HG03108 (cell line): ENCODE measurements at regions not wholly inside any gene's neighbourhood (a gene's known extent, or its start where the extent isn't known, plus 50 kb on each side); places are given as distances from the start of the nearest gene placed in this dataset.

Experiments
- ATAC-seq: cut with Tn5 transposase; IDR thresholded peaks from one replicate; pipeline ENCODE4 v1.9.1; 2021; ENCODE audit warnings: moderate library complexity; ENCODE audit not compliant: unreplicated experiment

DNA sequence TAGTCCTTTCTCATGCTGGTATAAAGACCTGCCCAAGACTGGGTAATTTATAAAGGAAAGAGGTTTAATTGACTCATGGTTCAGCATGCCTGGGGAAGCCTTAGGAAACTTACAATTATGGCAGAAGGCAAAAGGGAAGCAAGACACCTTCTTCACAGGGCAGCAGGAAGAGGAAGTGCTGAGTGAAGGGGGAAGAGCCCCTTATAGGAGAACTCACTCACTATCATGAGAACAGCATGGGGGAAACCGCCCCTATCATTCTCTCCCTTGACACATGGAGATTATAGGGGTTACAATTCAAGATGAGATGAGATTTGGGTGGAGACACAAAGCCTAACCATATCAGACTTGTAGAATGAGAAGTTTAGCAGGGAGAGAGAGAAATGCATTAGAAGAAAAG is 373.3 kb upstream of the DIAPH2 start:
- no peak for ATAC-seq

DNA sequence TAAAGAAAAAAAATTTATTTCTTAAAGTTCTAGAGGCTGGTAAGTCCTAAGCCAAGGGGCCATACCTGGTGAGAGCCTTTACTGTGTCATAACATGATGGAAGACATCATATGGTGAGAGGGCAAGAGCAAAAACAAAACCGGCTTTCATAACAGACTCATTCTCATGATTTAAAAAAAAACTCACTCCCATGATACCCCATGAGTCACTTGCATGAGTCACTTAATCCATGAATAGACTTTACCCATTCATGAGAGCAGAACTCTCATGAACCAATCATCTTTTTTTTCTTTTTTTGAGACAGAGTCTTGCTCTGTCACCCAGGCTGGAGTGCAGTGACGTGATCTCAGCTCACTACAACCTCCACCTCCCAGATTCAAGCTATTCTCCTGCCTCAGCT is 369.7 kb upstream of the DIAPH2 start:
- ATAC-seq, result no peak

DNA sequence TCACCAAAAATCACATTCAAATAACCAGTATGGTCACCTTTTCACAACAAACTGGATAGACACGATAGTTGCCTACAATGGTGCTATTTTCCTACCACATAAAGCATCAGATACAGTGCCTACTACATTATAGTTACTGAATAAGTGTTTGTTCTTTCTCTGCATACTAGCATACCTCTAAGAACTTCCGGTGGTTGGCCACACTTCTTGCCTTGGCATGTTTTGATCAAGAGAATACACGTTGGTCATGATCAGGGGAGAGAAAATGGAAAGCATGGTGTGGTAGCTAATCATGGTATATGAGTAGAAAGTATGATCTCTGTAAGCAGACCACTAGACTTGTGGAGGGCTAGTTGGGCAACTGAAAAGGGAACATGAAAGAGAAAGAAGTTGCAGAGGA is 322.8 kb upstream of the DIAPH2 start:
- no peak for ATAC-seq

DNA sequence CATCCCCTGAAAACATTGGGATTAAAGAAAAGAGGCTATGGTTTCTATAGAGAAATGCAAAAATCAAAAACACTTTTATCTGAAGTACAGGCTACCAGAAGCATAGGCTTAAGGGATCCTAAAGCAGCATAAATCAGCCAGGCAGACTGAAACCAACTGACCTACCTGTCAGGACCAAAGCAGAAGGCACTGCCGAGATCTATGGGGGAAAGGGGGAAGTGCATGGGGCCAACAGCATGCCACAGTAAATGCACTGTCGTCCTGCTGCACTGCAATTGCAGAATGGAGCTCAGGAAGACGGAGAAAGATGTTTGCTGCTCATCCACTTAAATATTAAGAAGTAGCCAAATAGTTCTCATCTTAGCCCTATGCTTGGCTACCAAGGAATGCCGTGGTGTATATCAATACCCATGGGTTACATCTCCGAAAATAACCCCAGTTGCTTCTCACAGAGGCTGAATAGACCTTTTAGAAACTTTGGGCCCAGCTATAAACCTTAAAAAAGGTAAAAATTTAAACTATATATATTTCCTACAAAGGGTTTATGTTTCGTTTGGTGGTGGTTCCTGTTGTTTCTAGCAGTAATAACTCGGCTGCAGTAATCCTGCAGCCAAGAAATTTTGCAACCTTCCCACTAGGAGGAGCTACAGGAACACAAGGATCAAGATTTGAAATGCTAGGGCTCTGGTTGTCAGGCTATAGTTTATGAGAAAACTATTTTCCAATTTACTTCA is 312.2 kb upstream of the DIAPH2 start:
- ATAC-seq, result no peak

DNA sequence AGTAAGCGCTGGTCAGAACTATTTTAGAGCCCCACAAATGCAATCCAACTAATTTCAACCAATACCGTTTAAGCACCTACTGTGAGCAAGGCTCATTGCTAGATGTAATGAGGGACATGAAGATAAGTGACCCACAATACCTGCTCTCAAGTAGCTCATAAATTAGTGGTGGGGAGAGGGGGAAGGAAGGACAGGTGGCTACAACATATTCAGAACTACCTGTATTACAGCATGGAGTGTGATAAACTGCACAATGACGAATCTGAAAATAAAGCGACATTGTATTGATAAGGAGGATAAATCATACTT is 311.6 kb upstream of the DIAPH2 start:
- no peak for ATAC-seq

DNA sequence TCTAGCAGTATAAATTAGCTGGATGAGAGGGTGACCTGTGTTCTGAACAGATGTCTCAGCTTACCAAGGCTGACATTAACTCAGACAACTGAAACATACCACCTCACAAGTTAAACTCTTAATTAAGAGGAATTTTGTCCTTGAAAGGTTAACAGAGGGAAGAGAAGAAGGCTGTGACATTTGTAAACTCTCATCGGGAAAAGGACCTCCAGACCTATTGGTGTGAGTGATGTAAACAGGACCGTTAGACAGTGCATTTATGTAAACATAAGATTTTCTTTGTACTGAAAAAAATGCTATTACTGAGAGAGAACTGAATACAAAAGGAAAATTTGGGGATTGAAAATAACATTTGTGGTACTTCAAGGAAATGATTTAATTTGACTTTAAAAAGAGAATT is 308.4 kb upstream of the DIAPH2 start:
- no peak for ATAC-seq

DNA sequence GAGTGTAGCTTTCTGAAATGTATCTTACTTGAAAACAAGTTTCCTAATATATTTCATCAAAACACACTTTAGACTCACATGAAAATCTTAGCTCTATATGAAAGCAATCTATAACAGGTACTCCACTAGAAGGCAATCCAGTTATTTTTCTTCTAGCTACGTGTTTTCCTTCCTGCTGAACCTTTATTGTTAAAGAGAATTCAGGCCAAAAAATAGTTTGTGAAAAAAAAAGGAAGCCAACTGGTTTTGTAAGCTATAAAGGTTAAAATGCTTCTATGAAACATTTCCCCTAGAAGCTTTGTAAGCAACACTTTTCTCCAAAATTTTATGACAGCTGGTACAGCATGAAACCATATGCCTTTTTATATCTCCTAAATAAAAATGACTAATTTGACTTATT is 304.7 kb upstream of the DIAPH2 start:
- no peak for ATAC-seq

DNA sequence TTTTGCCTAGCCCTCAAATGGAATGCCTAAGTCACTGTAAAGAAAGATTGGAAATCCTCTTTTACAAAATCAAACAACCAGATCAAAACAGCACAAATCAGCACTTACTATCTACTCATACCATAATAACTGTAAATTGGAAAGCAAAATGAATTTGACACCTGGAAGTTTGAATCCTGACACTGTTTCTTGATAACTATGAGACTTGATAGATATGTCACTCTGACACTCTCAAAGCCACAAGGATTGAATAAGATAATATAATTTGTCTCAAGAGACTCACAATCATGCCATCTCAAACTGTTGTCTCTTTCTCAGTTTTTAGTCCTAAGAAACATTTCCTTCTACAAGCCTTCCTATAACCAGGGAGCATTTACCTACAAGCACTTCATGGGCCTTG is 302.6 kb upstream of the DIAPH2 start:
- ATAC-seq, result no peak

DNA sequence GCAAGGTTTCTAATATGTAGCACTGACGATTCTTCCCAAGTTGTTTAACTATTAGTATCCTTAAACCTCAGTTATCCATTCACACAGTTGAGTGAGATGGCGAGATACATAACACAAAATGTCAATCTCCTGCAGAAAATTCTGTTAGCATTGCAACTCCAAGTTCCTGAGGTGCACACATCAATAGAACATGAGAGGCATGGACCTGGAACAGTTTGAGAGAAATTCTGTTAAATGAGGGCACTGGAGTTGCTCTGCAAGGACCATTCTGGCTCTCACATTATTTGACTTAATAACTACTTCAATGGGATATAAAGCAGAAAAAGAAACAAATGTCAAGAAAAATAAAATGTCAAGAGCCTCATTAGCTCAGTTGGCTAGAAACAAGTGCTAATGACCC is 301.2 kb upstream of the DIAPH2 start:
- no peak for ATAC-seq

DNA sequence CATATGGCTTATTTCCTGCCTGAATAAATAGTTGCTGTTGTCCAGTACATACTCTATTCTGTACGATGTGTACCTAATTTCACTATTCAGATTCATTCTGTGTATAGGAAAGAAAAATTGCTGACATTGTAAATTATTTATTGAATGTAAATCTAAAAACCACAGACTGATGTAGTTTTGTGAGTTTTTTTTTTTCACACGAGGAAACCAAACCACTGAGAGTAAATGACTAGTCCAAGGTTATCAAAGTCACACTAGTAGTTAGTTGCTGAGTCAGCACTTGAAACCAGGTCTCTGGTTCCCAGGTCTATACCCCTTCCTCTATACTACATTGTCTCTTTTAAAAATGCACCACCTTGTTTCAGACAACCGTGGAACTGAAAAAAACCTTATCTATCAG is 298.3 kb upstream of the DIAPH2 start:
- ATAC-seq, result no peak

DNA sequence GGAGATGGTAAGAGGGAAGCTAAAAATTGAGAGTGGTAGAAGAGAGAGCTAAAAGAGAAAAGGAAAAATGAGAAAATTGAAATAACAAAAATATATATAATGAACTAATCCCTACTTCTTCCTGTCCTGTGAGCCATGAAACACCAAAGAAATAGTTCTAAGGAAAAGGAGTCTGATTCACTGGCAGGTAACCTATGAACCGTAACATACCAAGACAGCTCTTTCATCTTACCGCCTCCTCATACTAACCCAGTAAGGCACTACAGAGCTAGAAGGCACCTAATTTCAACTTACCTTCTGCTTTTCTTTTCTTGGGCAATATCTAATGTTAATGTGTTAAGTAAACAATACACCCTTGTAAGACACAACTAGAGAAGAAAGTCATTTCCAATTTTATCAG is 297.7 kb upstream of the DIAPH2 start:
- ATAC-seq, result no peak

DNA sequence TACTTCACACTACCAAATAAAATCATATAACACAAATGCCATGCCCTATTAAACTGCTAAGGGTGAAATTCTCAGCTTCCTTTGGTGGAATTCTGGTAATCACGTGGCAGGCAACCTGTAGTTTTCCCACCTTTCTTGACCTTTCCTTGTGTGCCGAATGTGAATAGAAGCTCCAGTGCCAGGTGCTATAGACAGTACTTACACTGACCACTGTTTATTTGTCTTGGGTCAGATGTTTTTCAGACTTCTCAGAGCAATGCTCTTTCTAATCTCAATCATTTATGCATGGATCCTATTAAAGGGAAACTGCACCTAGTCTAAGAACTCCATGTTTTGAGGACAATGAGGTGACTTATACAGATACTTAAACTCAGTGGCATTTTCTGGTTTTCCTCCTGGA is 296.8 kb upstream of the DIAPH2 start:
- ATAC-seq, result no peak

DNA sequence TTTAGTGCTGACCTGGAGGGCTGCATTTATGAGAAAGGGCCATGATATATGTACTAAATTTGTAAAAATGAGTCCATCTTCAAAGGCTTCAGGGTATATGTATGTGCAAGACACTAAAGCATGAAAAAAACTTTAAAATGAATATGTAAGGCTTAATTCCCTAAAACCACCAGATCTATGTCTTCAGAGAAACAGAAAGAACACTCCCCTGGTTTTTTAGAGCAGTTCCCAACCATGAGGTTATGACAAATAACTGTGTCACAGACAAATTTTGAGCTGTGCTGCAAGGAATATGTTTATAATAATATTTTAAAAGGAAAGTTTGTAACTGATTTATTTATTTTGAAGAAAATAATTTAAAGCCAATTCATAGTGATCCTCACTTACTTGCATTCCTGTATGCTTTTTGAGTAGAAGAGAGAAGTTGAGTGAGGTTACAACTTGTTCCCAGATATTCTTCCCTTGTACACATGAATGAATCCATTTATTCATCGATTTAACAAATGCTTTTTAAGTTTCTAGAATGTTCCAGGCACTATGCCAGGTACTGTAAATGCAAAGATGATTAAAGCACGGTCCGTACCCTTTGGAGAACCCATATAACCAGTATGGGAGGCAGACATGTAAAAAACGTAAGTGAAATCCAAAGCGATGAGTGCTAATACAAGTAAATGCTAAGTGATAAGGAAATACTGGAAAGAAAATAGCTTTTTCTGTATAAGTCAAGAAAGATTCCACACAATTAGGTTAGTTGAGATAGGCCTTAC is 295.2 kb upstream of the DIAPH2 start:
- ATAC-seq, result no peak

DNA sequence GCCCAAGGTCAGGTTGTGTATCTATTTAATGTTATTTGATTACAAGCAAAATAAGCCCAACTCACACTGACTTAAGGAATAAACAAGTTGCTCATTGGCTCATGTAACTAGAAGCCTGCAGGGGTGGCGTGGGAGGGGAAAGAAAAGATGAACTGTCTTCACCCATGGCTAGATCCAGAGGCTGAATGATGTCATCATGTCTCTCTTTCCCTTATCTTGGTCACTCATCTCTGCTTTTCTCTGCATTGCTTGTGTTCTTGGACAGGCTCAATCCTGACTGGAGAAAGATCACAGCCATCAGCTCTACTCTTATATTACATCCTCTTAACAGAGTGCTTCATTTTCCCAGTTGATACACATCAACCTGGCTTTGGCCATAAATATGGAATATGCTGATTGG is 290.0 kb upstream of the DIAPH2 start:
- no peak for ATAC-seq

DNA sequence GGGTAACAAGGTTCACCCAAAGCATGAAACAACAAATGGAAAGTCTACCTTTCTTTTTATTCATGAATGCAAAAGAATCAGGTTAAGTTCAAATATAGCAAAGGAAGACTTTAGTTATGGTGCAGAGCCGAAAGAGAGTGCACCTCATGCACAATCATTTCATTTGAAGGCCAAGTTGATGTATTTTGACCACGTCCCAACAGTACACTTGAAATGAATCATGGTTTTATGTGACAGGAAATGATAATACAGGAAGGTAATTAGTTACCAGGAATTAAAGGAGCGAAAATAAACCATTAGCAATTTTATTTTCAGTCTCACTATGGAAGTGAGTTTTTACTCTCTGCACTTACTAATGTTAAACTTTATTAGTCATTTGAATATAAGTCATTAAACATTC is 281.2 kb upstream of the DIAPH2 start:
- no peak for ATAC-seq

DNA sequence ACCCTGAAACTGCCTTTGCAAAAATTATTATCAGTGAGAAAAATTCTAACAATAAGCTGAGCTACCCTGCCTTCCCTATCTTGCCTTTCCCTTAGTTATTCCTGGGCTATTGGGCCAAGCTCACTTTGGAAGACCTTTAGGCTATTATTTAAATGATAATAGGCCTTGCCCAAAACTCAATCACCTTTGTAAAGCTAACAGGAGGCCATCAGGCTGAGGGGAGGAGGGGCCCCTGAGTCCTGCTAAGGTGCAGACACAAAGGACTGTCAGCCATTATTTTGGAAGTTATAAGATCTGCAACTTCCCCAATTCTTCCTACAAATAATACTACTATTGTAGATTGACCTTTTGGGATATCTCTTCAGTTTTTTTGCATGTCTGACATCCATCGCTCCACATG is 278.8 kb upstream of the DIAPH2 start:
- ATAC-seq, result no peak

DNA sequence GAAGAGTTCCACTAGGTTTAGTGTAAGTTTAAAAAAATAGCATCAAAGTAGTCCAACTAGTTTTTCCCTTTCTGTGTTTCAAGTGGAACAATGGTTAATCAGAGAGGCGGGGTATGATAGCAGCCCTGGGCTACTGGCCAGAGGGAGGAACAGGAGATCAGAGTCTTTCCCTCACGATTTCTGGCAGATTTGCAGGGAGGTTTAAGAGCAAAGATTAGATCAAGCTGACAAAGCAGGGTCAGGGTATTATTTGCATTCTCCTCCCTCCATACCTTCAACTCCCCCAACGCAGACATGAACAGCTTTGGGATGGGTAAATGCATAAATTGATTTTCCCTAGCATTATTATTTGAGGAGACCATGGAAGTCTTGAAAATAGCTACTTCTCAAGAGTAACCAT is 277.6 kb upstream of the DIAPH2 start:
- no peak for ATAC-seq

DNA sequence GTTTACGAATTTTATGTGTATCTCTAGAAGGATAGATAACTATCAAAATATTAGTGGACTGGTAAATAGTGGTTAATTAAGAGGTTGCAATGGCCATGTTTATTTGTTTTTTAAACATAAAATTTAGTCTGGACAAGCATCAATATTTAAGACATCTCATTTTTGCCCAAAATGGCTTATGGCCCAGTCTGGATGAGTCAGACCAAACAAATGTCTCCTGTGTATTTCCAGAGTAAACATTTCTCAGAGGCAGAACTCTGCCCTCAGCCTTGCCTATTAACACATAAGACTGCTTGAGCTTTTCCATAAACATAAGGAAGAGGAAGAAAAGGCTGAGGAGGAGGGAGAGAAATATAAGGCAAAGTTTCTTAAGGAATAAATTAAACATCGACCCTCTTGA is 277.1 kb upstream of the DIAPH2 start:
- no peak for ATAC-seq

DNA sequence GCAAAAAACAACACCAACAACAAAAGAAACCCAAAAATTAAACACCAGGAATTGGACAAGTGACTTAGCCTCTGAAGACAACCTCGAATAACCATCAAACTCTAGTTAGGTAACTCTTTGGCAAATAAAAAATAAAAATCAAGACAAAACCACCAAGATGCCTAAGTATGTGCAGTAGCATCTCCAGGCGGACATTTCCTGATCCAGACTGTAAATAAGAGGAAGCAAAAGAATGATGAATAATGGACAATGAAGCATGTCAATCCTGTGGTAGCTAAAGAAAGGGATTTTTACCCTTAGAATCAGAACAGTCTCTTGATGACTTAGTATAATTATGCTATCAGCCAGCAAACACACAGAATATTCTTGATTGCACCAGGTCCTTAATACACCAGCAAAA is 276.7 kb upstream of the DIAPH2 start:
- ATAC-seq, result no peak

DNA sequence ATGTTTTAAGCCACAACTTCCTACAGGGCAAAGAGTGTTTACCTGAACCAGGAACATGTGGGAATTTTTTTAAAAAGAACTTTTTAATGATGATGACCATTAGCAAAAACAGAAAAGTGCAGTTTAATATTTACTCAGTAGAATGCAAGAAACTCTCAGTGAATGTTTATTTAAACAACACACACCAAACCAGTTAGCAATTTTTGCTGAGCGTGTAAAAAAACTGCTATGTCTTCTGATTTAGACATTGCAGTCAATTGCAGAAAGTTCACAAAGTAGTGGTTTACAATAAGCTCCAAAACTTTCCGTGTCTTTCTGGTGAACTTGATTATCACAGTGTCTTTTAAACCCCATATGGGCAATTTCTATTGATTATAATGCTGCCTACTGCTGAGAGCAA is 273.7 kb upstream of the DIAPH2 start:
- ATAC-seq, result no peak

DNA sequence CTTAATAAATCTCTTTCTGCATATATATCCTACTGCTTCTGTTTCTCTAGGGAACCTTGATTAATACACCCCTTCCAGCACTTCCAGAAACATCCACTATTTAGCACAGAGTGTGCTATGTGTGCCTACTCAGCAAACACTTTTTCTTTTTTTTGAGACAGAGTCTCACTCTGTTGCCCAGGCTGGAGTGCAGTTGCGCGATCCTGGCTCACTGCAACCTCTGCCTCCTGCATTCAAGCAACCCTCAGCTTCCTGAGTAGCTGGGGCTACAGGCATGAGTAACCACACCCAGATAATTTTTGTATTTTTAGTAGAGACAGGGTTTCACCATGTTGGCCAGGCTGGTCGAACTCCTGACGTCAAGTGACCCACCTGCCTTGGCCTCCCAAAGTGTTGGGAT is 266.9 kb upstream of the DIAPH2 start:
- no peak for ATAC-seq

DNA sequence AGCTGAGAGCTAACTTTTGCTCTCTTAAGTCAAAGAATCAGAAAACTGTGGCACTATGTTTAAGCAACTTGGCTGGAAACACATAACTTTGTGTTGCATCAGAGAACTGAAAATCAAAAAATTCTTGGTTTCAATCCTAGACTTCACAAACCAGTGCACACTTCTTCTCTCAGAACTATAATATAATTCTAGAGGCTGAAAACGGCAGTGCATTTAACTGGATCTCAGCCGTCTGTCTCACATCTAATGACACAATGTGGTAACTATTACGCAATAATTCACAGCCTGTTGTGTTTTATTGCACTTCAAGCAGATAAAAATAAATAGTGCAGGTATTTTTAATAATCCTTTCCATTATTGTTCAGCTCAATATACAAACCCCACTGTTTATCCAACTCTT is 260.6 kb upstream of the DIAPH2 start:
- ATAC-seq, result no peak

DNA sequence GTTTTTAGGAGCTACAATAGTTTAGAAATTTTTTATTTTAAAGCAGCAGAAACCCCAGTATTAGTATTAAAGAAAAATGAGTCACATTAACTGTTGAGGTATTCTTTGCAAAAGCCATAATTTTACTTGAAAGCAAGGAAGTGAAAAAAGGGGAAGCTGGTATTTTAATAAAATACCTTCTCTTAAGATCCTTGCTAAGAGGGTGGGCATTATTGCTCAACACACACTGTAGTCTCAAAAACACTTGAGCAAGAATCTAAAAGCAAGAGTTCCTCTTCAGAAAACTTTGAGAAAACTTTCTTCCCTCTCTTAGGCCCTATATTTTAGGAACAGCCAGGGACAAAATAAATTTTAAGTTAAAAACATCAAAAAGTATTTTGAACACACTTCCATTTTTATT is 259.4 kb upstream of the DIAPH2 start:
- ATAC-seq, result no peak
